AG09309 (cell line): ENCODE measurements at regions not wholly inside any gene's neighbourhood (a gene's known extent, or its start where the extent isn't known, plus 50 kb on each side); places are given as distances from the start of the nearest gene placed in this dataset.

Experiments
- DNase-seq: peaks from one replicate; pipeline ENCODE4 v3.0.0-alpha.2; 2010; ENCODE audit warnings: low read depth
- H3K4me3 ChIP-seq: 2 replicates; pipeline ENCODE4 v1.5.1; 2011; ENCODE audit warnings: mild to moderate bottlenecking, low read depth, low read length, moderate library complexity; ENCODE audit not compliant: control insufficient read depth
- TF ChIP-seq, protein P1 (sequence below): IDR thresholded peaks from 2 replicates; pipeline ENCODE4 v1.5.1; 2011; ENCODE audit warnings: mild to moderate bottlenecking, low read depth, low read length, inconsistent platforms; ENCODE audit not compliant: insufficient read depth, control insufficient read depth; ENCODE audit errors: missing control alignments

DNA sequence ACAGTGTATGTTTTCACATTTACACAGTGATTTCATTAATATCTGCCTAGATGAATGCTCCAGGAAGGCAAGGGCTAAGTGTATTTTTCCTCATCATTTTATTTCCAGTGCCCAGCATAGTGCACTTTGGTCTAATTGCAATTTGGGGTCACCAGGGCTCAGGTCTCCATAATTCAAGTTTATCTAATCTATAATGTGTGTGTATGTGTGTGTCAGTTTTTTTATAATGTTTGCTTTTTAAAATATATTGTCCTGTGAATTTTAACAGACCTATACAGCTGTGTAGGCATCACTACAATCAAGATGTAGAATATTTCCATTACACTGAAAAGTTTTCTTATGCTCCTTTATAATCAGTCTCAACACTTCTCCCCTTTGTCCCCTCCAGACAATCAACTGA, 620.4 kb downstream of the STK39 start:
- no peak overlapping the region for H3K4me3 ChIP-seq
- DNase-seq, result no peak
- TF ChIP-seq, protein P1, sequence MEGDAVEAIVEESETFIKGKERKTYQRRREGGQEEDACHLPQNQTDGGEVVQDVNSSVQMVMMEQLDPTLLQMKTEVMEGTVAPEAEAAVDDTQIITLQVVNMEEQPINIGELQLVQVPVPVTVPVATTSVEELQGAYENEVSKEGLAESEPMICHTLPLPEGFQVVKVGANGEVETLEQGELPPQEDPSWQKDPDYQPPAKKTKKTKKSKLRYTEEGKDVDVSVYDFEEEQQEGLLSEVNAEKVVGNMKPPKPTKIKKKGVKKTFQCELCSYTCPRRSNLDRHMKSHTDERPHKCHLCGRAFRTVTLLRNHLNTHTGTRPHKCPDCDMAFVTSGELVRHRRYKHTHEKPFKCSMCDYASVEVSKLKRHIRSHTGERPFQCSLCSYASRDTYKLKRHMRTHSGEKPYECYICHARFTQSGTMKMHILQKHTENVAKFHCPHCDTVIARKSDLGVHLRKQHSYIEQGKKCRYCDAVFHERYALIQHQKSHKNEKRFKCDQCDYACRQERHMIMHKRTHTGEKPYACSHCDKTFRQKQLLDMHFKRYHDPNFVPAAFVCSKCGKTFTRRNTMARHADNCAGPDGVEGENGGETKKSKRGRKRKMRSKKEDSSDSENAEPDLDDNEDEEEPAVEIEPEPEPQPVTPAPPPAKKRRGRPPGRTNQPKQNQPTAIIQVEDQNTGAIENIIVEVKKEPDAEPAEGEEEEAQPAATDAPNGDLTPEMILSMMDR, result no peak

DNA sequence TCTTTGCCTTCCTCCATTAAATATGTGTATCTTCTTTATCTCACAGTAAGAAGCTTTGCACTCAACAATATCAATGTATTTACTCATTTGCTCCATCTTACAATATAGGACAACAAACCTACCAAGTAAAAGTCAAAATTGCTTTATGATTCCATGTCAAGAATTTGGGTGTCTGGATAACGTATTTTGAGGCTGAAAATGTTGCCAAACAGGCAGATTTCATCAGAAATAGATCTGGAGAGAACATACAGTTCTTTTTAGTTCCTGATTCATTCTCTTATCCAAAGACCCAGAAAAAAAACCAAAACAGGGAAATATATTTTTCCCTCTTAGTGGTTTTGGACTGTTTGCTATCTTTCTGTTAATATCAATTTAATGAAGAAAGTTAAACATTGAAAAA, 621.1 kb downstream of the STK39 start:
- TF ChIP-seq, protein P1, result no peak
- no peak for DNase-seq
- no peak overlapping the region for H3K4me3 ChIP-seq

DNA sequence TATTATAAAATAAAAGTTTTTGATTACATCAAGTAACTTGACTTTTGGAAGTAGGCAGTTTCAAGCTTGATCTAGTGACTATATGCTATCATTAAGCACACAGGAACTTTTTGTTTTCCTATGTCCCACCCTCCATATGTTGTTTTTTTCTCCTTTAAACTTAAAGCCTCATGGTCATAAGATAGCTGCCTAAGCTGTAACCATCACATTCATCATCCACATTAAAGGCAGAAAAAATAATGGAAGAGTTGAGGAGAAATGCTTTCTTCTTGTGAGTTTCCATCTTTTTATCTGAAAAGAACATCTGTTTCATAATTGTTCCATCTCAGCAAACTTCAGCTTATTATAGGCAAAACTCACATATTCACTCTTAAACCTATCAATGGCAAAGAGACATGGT, 630.4 kb downstream of the STK39 start:
- DNase-seq, result no peak
- TF ChIP-seq, protein P1, result no peak
- H3K4me3 ChIP-seq, result no peak overlapping the region

DNA sequence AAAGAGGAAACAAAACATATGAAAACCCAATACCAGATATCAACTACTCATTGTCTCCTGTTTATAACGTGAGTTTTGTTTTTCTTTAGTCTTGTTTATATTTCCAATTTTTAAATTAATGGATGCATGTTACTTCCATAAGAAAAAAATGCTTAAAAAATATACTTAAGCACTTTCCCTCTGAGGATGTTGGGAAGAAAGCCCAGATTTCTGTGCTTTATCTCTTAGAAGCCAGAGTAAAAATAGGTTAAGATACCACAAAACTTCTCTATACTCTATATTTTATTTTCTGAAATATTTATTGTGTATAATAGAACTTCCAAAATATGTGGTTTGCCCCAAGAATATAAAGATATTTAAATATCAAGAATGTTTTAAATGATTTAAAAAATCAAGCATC, 633.9 kb downstream of the STK39 start:
- no peak overlapping the region for H3K4me3 ChIP-seq
- TF ChIP-seq, protein P1, result no peak
- DNase-seq, result no peak

DNA sequence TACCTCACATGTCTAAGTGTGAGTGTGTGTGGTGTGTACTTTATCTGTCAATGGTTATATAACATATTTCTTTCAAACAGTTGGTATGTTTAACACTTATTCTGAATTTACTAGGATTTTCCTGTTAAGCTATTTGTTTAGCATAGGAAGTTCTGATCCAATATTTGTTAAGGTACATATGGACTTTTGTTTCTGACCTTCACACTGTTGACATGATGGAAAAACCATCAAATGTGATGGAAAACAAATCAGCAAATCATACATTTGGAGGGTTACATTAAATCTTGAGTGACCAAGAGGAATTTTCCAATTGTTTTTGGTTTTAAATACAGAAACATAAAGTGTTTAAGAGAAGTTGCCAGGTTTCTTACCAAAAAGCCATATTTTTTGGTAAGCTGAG, 638.9 kb downstream of the STK39 start:
- no peak overlapping the region for H3K4me3 ChIP-seq
- DNase-seq, result no peak
- TF ChIP-seq, protein P1, result no peak

DNA sequence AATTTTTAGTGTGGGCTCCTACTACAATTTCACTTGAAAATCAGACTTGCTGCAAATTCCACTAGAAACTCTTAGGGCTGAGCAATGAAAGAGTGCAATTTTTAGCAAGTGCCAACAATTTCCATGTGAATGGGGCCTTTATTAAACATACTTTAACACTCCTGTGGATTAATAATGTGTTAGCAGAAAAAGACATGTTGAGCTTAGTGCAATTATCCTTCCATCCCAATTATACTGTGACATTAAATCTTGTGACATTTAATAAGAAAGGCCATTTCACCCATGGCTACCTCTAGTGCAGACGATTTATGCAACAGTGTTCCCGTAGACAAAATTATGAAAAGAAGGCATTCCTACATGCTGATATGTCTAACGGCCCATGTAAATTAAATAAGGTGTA, 639.7 kb downstream of the STK39 start:
- no peak overlapping the region for H3K4me3 ChIP-seq
- TF ChIP-seq, protein P1, result no peak
- no peak for DNase-seq

DNA sequence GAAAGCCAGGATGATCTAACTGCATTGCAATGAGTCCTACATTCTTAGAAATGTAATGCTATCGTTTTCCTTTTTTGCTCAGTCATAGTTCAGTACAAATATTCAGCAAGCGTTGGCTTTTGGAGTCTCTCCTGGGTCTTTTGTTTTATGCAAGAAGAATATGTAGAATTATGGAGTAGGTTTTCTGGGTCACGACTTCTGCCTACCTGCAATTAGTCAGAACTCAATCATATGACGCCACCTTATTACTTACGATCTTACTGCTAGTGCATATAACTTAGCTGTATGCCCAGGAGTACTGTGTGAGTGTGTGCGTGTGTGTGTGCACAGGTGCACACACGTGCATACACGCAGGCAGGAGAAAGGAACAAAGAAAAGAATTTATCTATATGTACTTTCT, 640.2 kb downstream of the STK39 start:
- TF ChIP-seq, protein P1, result no peak
- no peak overlapping the region for H3K4me3 ChIP-seq
- no peak for DNase-seq
